IMR-90 (cell line): ENCODE measurements at regions not wholly inside any gene's neighbourhood (a gene's known extent, or its start where the extent isn't known, plus 50 kb on each side); places are given as distances from the start of the nearest gene placed in this dataset.

ENCODE experiments used
- ATAC-seq: fragments of 200-7000 bp; cut with Tn5 transposase; 2 replicates; pipeline ENCODE4 v1.9.1; 2020; ENCODE audit warnings: low read depth, mild to moderate bottlenecking, moderate library complexity
- BruUV-seq: library from RNA; stranded (reverse); fragments of 400-500 nt; replicated peaks from 2 replicates; lab custom pipeline; 2021; lab: Mats Ljungman, UMichigan
- CTCF ChIA-PET: fragments of 300-600 bp; formaldehyde crosslinking; extraction: SDS; loops from one replicate; lab custom pipeline; 2021; ENCODE audit warnings: antibody characterized with exemption; lab: Yijun Ruan, JAX
- POLR2A ChIA-PET: fragments of 300-600 bp; sonication (Branson Sonifier 250); formaldehyde crosslinking; loops from one replicate; lab custom pipeline; 2022; ENCODE audit warnings: antibody characterized with exemption; ENCODE audit not compliant: unreplicated experiment; lab: Charles Lee
- DNase-seq: peaks from one replicate; pipeline ENCODE4 v3.0.0; 2013
- H2AFZ ChIP-seq: replicated peaks from 2 replicates; pipeline ENCODE3; 2013; ENCODE audit warnings: low read length, mild to moderate bottlenecking; ENCODE audit not compliant: poor library complexity
- H2AK5ac ChIP-seq: 2 replicates; pipeline ENCODE4 v1.6.1; 2013; ENCODE audit warnings: low read depth, low read length, inconsistent platforms
- H2AK9ac ChIP-seq: replicated peaks from 2 replicates; pipeline ENCODE3; 2013; ENCODE audit warnings: mild to moderate bottlenecking, low read depth, low read length, moderate library complexity; ENCODE audit not compliant: poor library complexity
- H2BK120ac ChIP-seq: 2 replicates; pipeline ENCODE4 v1.6.1; 2013; ENCODE audit warnings: low read depth, low read length, inconsistent platforms
- H2BK15ac ChIP-seq: 3 replicates; pipeline ENCODE4 v1.6.1; 2013; ENCODE audit warnings: low read depth, low read length, inconsistent platforms
- H2BK20ac ChIP-seq: 2 replicates; pipeline ENCODE4 v1.6.1; 2013; ENCODE audit warnings: low read depth, mild to moderate bottlenecking, inconsistent platforms, low read length, moderate library complexity
- H2BK5ac ChIP-seq: 2 replicates; pipeline ENCODE4 v1.6.1; 2013; ENCODE audit warnings: mild to moderate bottlenecking, low read depth, low read length, inconsistent platforms; ENCODE audit not compliant: poor library complexity, severe bottlenecking
- H3K14ac ChIP-seq: replicated peaks from 2 replicates; pipeline ENCODE4 v1.6.1; 2013; ENCODE audit warnings: low read depth, low read length, inconsistent platforms
- H3K18ac ChIP-seq: 2 replicates; pipeline ENCODE4 v1.6.1; 2013; ENCODE audit warnings: low read depth, low read length, control low read depth
- H3K23ac ChIP-seq: 2 replicates; pipeline ENCODE4 v1.6.1; 2013; ENCODE audit warnings: low read depth, low read length, inconsistent platforms
- H3K27ac ChIP-seq: 2 replicates; pipeline ENCODE4 v1.5.1; 2013; ENCODE audit warnings: mild to moderate bottlenecking, control low read depth, low read length; ENCODE audit not compliant: insufficient read depth
- H3K27me3 ChIP-seq: 2 replicates; pipeline ENCODE4 v1.6.1; 2013; ENCODE audit warnings: low read length; ENCODE audit not compliant: control insufficient read depth, insufficient read depth
- H3K36me3 ChIP-seq: 2 replicates; pipeline ENCODE4 v1.6.1; 2013; ENCODE audit warnings: low read length, mixed read lengths; ENCODE audit not compliant: control insufficient read depth, insufficient read depth
- H3K4ac ChIP-seq: 2 replicates; pipeline ENCODE4 v1.6.1; 2013; ENCODE audit warnings: low read depth, low read length, inconsistent platforms
- H3K4me1 ChIP-seq: 2 replicates; pipeline ENCODE4 v1.6.1; 2013; ENCODE audit warnings: low read length, mixed read lengths; ENCODE audit not compliant: control insufficient read depth, insufficient read depth
- H3K4me2 ChIP-seq: 2 replicates; pipeline ENCODE4 v1.6.1; 2013; ENCODE audit warnings: low read depth, mild to moderate bottlenecking, control low read depth, low read length, moderate library complexity
- H3K4me3 ChIP-seq: 2 replicates; pipeline ENCODE4 v1.5.1; 2013; ENCODE audit warnings: low read depth, mild to moderate bottlenecking, control low read depth, low read length, moderate library complexity; ENCODE audit not compliant: insufficient read depth
- H3K56ac ChIP-seq: 2 replicates; pipeline ENCODE4 v1.6.1; 2013; ENCODE audit warnings: low read length, inconsistent platforms; ENCODE audit not compliant: insufficient read depth; ENCODE audit errors: extremely low read depth
- H3K79me1 ChIP-seq, 2 experiments: 2 replicates each; pipeline ENCODE4 v1.6.1; 2013; ENCODE audit warnings: low read length in 2 of 2, inconsistent platforms in 1 of 2, low read depth in 1 of 2
- H3K9ac ChIP-seq: 2 replicates; pipeline ENCODE4 v1.6.1; 2013; ENCODE audit warnings: low read depth, low read length, control low read depth
- H3K9me1 ChIP-seq: 2 replicates; pipeline ENCODE4 v1.6.1; 2013; ENCODE audit warnings: low read length, inconsistent platforms; ENCODE audit not compliant: insufficient read depth
- H3K9me3 ChIP-seq: 2 replicates; pipeline ENCODE4 v1.6.1; 2013; ENCODE audit warnings: low read length; ENCODE audit not compliant: control insufficient read depth, insufficient read depth
- H4K20me1 ChIP-seq: 2 replicates; pipeline ENCODE4 v1.6.1; 2013; ENCODE audit warnings: low read length, inconsistent platforms; ENCODE audit not compliant: insufficient read depth
- H4K5ac ChIP-seq: 2 replicates; pipeline ENCODE4 v1.6.1; 2013; ENCODE audit warnings: mild to moderate bottlenecking, low read depth, low read length, control low read depth
- H4K8ac ChIP-seq, 2 experiments: 2 replicates each; pipeline ENCODE4 v1.6.1; 2013; ENCODE audit warnings: low read depth in 2 of 2, low read length in 2 of 2, control low read depth in 1 of 2, inconsistent platforms in 1 of 2
- H4K91ac ChIP-seq: 2 replicates; pipeline ENCODE4 v1.6.1; 2013; ENCODE audit warnings: low read depth, low read length, inconsistent platforms; ENCODE audit not compliant: insufficient read depth
- FOS ChIP-seq: fragments of 150-350 bp; IDR thresholded peaks from 2 replicates; pipeline ENCODE4 v1.6.1; 2016; ENCODE audit warnings: low read depth, low read length
- MAFK ChIP-seq: IDR thresholded peaks from 2 replicates; pipeline ENCODE4 v1.6.1; 2012; ENCODE audit warnings: low read depth, low read length, improper control_type of control experiment
- MAZ ChIP-seq: IDR thresholded peaks from 2 replicates; pipeline ENCODE4 v1.6.1; 2012; ENCODE audit warnings: low read depth, mild to moderate bottlenecking, low read length, improper control_type of control experiment, moderate library complexity, borderline replicate concordance
- NFE2L2 ChIP-seq: fragments of 150-350 bp; IDR thresholded peaks from 2 replicates; pipeline ENCODE4 v1.6.1; 2016; ENCODE audit warnings: low read depth, mild to moderate bottlenecking, low read length
- RAD21 ChIP-seq: IDR thresholded peaks from 2 replicates; pipeline ENCODE4 v1.6.1; 2012; ENCODE audit warnings: low read length, improper control_type of control experiment
- RCOR1 ChIP-seq: IDR thresholded peaks from 2 replicates; pipeline ENCODE4 v1.6.1; 2012; ENCODE audit warnings: mild to moderate bottlenecking, low read length, improper control_type of control experiment; ENCODE audit not compliant: insufficient replicate concordance
- SMC3 ChIP-seq: fragments of 150-350 bp; IDR thresholded peaks from 2 replicates; pipeline ENCODE4 v1.6.1; 2016; ENCODE audit warnings: low read depth, mild to moderate bottlenecking, antibody characterized with exemption, low read length, moderate library complexity
- WGBS, 2 experiments: methylation state at CpG; one replicate each; pipeline versions ENCODE4 v1.1.5 to v1.1.7; 2013; ENCODE audit warnings: missing lambda C conversion rate in 2 of 2; ENCODE audit not compliant: insufficient read length in 1 of 2; ENCODE audit errors: extremely low coverage in 2 of 2; 5-methylcytosine and 5-hydroxymethylcytosine counted together
- dilution Hi-C: fragments of 300-500 bp; cut with HindIII; formaldehyde crosslinking; loops from one replicate; pipeline ENCODE4 v1.14.3; 2018; ENCODE audit warnings: low sequenced_read_pairs; ENCODE audit not compliant: unreplicated experiment
- in situ Hi-C: fragments of 300-500 bp; cut with MboI; formaldehyde crosslinking; loops from 3 replicates; pipeline ENCODE4 v1.14.3; 2019; ENCODE audit warnings: low sequenced_read_pairs, inconsistent platforms, mixed read lengths
- intact Hi-C: fragments of 100-400 bp; cut with micrococcal nuclease; formaldehyde crosslinking; loops from 2 replicates; pipeline ENCODE4 v1.10.0; 2022
- TF ChIP-seq, protein P1 (sequence below): fragments of 150-350 bp; IDR thresholded peaks from 2 replicates; pipeline ENCODE4 v1.6.1; 2016; ENCODE audit warnings: low read depth, mild to moderate bottlenecking, low read length, moderate library complexity, borderline replicate concordance
- TF ChIP-seq, protein P2 (sequence below): fragments of 150-350 bp; IDR thresholded peaks from 2 replicates; pipeline ENCODE4 v1.6.1; 2017; ENCODE audit warnings: mild to moderate bottlenecking, antibody characterized with exemption, low read length, low read depth

DNA sequence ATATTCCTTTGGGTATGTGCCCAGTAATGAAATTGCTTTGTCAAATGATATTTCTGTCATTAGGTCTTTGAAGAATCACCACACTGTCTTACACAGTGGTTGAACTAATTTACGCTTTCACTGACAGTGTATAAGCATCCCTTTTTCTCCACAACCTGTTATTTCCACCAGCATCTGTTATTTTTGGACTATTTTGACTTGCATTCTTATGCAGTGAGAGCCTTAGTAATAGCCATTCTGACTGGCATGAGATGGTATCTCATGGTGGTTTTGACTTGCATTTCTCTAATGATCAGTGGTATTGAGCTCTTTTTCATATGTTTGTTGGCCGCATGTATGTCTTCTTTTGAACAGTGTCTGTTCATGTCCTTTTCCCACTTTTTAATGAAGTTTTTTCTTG is 92.0 kb upstream of the SPATA13 start:
- no peak overlapping the region for H3K14ac ChIP-seq
- no peaks in the 10 kb centered on the region for H3K36me3 ChIP-seq
- no peak overlapping the region for H3K23ac ChIP-seq
- intact Hi-C loops (no loop called here), in situ Hi-C loops (no loop called here), dilution Hi-C loops (no loop called here)
- H3K56ac ChIP-seq, result no peak overlapping the region
- TF ChIP-seq SMC3, result no peak
- TF ChIP-seq MAZ, result no peak
- TF ChIP-seq NFE2L2, result no peak
- TF ChIP-seq, protein P1, sequence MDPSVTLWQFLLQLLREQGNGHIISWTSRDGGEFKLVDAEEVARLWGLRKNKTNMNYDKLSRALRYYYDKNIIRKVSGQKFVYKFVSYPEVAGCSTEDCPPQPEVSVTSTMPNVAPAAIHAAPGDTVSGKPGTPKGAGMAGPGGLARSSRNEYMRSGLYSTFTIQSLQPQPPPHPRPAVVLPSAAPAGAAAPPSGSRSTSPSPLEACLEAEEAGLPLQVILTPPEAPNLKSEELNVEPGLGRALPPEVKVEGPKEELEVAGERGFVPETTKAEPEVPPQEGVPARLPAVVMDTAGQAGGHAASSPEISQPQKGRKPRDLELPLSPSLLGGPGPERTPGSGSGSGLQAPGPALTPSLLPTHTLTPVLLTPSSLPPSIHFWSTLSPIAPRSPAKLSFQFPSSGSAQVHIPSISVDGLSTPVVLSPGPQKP, result no peak
- no peak for TF ChIP-seq RCOR1
- TF ChIP-seq, protein P2, sequence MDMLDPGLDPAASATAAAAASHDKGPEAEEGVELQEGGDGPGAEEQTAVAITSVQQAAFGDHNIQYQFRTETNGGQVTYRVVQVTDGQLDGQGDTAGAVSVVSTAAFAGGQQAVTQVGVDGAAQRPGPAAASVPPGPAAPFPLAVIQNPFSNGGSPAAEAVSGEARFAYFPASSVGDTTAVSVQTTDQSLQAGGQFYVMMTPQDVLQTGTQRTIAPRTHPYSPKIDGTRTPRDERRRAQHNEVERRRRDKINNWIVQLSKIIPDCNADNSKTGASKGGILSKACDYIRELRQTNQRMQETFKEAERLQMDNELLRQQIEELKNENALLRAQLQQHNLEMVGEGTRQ, result no peak
- TF ChIP-seq MAFK, result no peak
- no peak for TF ChIP-seq FOS
- no peak for TF ChIP-seq RAD21
- no peak overlapping the region for H4K8ac ChIP-seq
- no peak overlapping the region for H4K91ac ChIP-seq
- no peak overlapping the region for H2BK15ac ChIP-seq
- H3K4me3 ChIP-seq, result no peak overlapping the region
- BruUV-seq, result no TSS peak
- no peak overlapping the region for H2BK120ac ChIP-seq
- no peak overlapping the region for H3K9ac ChIP-seq
- no peak overlapping the region for H2AK5ac ChIP-seq
- H4K20me1 ChIP-seq, result no peaks in the 10 kb centered on the region
- no peak for DNase-seq
- no peaks in the 10 kb centered on the region for H3K27me3 ChIP-seq
- H3K79me1 ChIP-seq, result no peaks in the 10 kb centered on the region
- H2BK5ac ChIP-seq, result no peak overlapping the region
- H4K5ac ChIP-seq, result no peak overlapping the region
- H3K4me1 ChIP-seq, result peaks cover under 1% of the 10 kb centered on the region; the same call in 1 of the 2 replicates
- no peaks in the 10 kb centered on the region for H3K9me3 ChIP-seq
- WGBS, 2 experiments, result no CpG with 5 or more reads among the region's 2 CpGs
- no peaks in the 10 kb centered on the region; the same call in 1 of the 2 replicates for H3K9me1 ChIP-seq
- H3K27ac ChIP-seq, result no peak overlapping the region
- ChIA-PET CTCF (no interaction called here), POLR2A (no interaction called here)
- no peak overlapping the region for H2BK20ac ChIP-seq
- no peak overlapping the region for H2AK9ac ChIP-seq
- H3K4ac ChIP-seq, result no peak overlapping the region
- H2AFZ ChIP-seq, result no peak overlapping the region
- no peak for ATAC-seq
- H3K18ac ChIP-seq, result no peak overlapping the region
- no peak overlapping the region for H3K4me2 ChIP-seq
